Stimulated activated CD8-positive, alpha-beta memory T cell treated with anti-CD3 and anti-CD28 coated beads, Interleukin-12 subunit alpha, Interleukin-12 subunit beta, amount 100 ng/mL, for 1 hour (primary cell): ENCODE measurements at regions not wholly inside any gene's neighbourhood (a gene's known extent, or its start where the extent isn't known, plus 50 kb on each side); places are given as distances from the start of the nearest gene placed in this dataset.

Experiments used
- DNase-seq: peaks from one replicate; pipeline ENCODE4 v3.0.0-alpha.2; 2020; ENCODE audit warnings: low read depth

DNA sequence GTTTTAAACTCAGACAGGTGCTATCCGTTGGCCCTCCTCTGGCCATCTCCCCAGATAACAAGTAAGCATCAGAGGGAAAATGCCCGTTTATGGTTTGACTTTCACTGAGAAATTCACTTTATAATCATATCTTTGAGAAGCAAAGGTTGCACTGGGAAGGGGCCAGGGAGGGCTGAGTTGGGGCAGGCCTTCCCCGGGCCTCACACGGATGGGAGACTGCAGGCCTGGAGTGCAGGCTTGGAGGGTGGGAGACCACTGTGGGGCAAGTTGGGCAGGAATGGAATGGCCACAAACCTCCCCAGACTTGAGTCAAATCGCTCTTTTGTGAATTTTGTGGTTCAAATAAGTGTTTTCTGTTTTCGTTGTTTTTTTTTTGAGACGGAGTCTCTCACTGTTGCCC is 451.7 kb downstream of the TSHZ3 start:
- DNase-seq, result no peak

GRCh38 chr19:30897034-30897433 is 452.2 kb downstream of the TSHZ3 start:
- DNase-seq, result no peak

DNA sequence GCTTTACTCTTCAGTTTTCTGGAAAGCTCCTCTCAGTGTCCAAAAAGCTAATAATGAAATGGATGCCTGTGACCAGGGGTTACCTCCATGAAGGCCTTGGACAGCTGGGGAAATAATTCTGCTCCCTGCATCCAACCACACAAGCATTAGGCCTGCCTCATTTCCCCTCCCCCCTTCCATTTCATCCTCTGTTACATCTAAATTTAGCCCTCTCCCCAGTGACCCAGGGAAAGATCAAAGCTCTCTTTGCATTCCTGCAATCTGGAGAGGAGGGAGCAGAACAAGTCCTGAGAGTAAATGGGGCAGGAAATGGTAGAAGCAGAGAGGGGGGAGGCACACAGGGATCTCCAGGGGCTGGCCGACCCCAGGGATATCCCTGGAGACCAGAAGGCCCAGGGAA is 452.7 kb downstream of the TSHZ3 start:
- DNase-seq, result no peak

- DNase-seq, result no peak
Observed at GRCh38 chr19:30895946-30896345, 453.3 kb downstream of the TSHZ3 start.

GRCh38 chr19:30891051-30891450 is 458.2 kb downstream of the TSHZ3 start:
- DNase-seq, result no peak

DNA sequence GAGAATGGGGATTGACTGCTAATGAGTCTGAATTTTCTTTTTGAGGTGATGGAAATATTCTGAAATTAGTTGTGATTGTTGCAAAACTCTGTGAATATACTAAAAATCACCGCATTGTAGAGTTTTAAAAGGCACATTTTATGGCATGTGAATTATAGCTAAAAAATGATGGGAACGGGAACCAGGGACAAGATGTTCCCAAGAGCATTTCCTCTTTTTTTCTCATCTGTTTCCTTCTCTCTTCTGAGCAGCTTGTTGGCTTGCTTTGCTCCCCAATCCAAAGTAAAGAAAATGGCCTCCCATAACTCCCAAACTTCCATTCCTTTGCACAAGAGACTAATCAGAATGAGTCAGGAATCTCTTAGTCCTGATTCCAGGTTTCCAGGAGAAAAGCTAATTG is 459.2 kb downstream of the TSHZ3 start:
- no peak for DNase-seq

- DNase-seq, result no peak
Observed at GRCh38 chr19:30888937-30889336, 460.3 kb downstream of the TSHZ3 start.

DNA sequence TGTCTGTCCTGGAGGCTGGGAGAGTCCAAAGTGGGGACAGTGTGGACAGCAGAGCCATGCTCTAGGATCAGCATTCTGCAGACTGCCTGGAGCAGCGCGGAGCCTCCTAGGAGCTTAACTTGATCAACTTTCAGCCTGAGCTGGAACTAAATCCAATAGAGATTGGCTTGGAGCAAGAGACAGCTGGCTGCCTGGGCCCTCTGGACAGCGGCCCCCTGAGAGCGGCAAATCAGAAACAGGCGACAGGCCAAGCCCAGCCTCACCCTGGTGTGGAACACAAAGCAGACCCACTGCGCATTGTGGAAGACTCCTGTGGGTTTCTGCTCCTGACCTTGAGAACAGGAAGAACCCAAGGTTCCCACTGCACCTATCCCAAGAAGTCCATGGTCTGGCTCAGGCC is 462.2 kb downstream of the TSHZ3 start:
- DNase-seq, result no peak

DNA sequence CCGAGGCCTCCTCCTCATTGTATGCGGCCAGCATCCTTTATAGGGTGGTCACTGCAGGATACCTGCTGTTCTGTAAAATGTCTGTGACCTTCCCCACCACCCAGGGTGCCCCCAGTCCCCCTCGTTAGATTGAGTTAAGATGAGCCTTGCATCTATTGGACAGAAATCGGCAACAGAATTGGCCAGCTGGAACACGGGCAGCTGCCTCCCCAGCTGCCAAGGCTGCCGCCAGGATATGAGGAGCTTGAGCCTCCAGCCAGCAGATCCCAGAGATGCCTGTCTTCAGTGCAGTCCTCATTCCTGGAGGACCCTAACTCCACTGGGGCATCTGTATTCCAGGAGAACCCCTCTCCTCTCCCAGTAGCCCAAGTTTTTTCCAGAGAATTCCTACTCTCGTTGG is 463.0 kb downstream of the TSHZ3 start:
- no peak for DNase-seq

GRCh38 chr19:30884146-30884812 is 465.0 kb downstream of the TSHZ3 start:
- no peak for DNase-seq

DNA sequence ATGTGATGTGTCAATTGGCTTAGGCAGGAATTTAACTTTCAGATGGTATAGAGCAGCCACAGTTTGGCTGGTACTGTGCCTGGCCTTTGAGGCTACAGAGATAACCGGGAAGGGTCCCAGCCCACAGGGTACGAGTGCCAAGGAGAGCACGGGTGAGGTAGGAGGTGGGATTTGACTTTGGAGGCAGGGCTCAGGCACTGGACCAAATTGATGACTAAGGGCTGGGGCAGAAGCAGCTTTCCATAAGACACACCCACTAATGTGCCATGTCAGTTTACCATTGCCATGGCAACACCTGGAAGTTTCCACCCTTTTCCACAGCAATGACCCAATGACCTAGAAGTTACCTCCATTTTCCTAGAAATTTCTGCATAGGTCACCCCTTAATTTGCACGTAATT is 466.2 kb downstream of the TSHZ3 start:
- DNase-seq, result no peak

GRCh38 chr19:30882411-30883005 is 466.7 kb downstream of the TSHZ3 start:
- DNase-seq, result no peak

- no peak for DNase-seq
Observed at GRCh38 chr19:30881930-30882329, 467.3 kb downstream of the TSHZ3 start.

DNA sequence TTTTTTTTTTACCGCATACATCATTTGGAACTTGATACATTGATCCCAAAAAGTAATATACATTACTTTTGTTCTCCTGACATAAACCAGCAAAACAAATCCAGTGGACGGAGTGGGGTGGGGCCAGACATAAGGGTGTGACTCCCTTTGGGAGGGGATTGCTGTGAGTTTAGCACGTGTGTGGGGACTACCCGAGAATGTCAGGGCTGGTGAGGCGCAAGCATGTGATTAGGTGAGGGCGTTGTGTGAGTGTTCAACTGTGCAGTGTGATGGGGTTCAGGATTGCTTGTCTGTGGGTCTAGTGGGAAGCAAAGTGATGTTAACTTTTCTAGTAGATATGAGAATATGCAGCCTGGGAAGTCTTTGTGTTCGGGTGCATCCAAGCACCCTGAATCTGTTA is 468.0 kb downstream of the TSHZ3 start:
- DNase-seq, result no peak

GRCh38 chr19:30880551-30880950 is 468.7 kb downstream of the TSHZ3 start:
- no peak for DNase-seq

- no peak for DNase-seq
Observed at GRCh38 chr19:30880151-30880550, 469.1 kb downstream of the TSHZ3 start.

- no peak for DNase-seq
Observed at GRCh38 chr19:30879736-30880135, 469.5 kb downstream of the TSHZ3 start.

- DNase-seq, result no peak
Observed at GRCh38 chr19:30879225-30879624, 470.0 kb downstream of the TSHZ3 start.

DNA sequence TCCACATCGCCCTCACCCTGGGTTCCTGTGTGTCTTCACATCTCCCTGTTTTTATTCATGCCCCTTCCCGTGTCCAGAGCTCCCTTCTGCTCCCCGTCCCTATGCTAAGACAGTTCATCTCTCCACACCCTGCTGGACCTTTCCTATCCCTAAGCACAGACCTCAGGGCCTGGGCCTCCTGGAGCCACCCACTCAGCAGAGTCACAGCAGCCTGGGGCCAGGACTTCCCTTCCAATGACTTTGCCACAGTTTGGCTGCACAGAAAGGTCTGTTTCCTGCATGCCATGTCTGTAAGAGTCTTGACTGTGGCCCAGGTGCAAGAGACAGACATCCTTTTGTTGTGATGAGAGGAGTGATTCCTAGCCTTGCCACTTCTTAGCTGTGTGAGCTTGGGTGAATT is 470.7 kb downstream of the TSHZ3 start:
- DNase-seq, result no peak

DNA sequence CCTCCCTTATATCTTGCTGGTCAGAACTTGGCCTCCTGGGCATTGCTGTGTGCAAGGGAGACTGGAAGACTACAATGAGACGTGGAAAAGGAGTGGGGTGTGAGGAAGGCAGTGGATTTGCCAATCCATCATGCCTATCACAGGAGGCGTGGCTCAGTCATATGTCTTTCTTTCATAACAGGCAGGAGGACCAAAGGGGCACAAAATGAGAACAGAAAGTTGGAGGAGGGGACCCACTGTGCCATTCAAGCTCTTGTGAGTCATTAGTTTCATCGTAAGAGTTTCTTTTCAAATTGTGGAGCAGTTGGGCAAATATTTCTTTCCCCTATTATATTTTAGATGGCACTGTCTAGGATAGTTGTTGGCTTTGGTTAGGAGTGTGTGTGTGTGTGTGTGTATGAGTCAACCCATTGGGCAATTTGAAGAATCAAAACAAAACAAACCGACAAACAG is 471.5 kb downstream of the TSHZ3 start:
- no peak for DNase-seq

GRCh38 chr19:30873691-30874090 is 475.5 kb downstream of the TSHZ3 start:
- DNase-seq, result no peak

- no peak for DNase-seq
Observed at GRCh38 chr19:30873003-30873402, 476.2 kb downstream of the TSHZ3 start.

DNA sequence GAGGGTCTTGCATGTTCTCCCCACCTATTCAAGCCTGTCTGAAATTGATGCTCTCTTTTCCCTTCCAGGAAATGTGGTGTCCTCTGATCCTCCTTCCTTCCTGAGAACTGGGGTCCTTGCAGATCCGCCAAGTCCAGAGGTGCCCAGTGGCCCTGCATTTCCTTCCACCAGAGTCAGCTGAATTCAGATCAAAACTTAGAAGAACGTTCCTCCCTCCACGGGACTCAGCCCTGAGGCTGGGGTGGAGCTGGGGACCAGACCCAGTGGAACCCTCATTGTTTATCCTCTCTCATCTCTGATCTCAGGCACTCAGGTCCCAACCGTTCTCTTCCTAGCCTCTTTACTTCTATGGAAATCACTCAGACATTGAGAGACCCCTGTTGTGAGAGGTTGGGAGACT is 477.3 kb downstream of the TSHZ3 start:
- DNase-seq, result no peak

- no peak for DNase-seq
Observed at GRCh38 chr19:30870876-30871275, 478.4 kb downstream of the TSHZ3 start.
